ENCODE measurements at regions not wholly inside any gene's neighbourhood (a gene's known extent, or its start where the extent isn't known, plus 50 kb on each side); places are given as distances from the start of the nearest gene placed in this dataset.
"Not testable (repeated sequence)": the region's sequence is repeated elsewhere in the genome, so short reads cannot be mapped to it uniquely, and the experiment has no call there.

- no peak for DNase-seq
Measured at GRCh38 chr13:44312131-44312530, 61.5 kb upstream of the SERP2 start.

GRCh38 chr13:44312834-44313551, 60.6 kb upstream of the SERP2 start:
- DNase-seq, result no peak

GRCh38 chr13:44313674-44314073, 60.0 kb upstream of the SERP2 start:
- no peak for DNase-seq

- DNase-seq, result not testable (repeated sequence)
Measured at GRCh38 chr13:44314160-44314559, 59.5 kb upstream of the SERP2 start.

DNA sequence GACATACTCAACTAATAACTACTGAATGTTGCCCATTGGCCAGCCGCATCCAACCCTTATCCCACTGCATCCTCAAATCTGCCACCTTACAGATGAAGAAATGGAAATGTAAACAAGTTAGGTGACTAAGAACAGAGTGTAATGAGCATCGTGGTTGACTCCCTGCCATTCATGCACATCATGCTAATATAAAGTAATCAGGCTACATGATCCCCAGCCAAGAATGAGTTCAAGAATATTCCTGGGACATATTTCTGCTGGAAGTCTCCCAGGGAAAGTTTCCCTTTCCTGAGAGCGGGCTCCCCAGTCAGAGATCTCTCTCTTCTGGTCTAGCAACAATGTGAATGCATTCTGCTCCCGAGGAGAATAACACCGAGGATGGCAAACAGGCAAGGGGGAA, 55.9 kb upstream of the SERP2 start:
- DNase-seq, result no peak

DNA sequence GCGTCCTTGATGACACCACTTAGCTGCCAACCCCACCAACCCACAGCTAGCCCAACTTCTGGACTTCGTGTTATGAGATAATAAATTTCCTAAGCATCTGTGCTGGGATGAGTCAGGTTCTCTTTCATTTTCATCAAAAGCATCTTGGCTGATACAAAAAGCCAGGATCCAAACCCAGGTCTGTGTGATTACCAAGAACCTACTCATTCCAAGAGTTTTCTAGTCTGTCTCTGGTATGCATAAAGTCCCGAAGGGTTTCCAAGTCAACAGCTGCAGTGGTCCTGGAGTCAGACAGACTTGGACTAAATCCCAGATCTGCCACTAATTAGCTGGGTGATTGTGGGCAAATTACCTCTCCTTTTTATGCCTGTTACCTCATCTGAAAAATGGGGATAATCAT, 55.5 kb upstream of the SERP2 start:
- DNase-seq, result peak in 1 of 2 experiments; percentile 21

GRCh38 chr13:44320611-44321010, 53.0 kb upstream of the SERP2 start:
- DNase-seq, result no peak

DNA sequence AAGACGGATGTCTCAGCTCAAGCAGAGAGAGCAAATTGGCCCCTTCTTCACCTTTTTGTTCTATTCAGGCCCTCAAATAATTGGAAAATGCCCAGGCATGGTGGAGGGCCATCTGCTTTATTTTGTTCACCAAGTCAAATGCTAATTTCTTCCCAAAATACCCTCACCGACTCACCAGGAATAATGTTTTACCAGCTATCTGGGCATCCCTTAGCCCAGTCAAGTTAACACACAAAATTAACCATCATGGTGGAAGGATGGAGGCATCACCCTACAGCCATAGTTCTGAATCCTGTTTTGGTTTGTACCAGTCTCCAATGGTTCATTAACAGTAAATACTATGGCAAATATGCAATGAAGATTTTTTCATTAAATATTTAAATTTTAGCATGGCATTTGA, 51.7 kb upstream of the SERP2 start:
- no peak for DNase-seq

GRCh38 chr13:44322928-44323327, 50.7 kb upstream of the SERP2 start:
- DNase-seq, result no peak

DNA sequence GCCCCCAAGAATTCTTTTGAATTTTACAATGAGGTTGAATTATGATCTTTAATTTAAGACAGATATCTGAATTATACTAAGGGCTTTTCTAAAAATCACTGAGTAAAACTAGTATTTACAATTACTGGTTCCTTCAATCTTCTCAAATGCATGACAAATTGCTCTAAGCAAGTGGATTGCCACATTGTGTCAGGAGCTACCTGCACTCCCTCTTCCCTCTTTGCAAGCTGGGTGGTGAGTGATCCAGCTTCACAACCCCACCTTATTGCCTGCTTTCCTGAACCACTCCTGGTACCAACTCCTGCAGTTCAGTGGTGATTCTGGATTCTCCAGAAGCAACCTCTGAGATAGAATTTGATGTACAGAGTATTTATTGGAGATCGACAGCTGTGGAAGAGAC, 49.9 kb upstream of the SERP2 start:
- no peak for DNase-seq
